SU-DHL-6 (cell line): ENCODE measurements at regions not wholly inside any gene's neighbourhood (a gene's known extent, or its start where the extent isn't known, plus 50 kb on each side); places are given as distances from the start of the nearest gene placed in this dataset.

Source experiments
- CTCF ChIP-seq: fragments of 200-600 bp; sonication (generic); IDR thresholded peaks from one replicate; pipeline ENCODE4 v1.5.1; 2017; ENCODE audit warnings: antibody characterized with exemption, mild to moderate bottlenecking, low read length, moderate library complexity; ENCODE audit not compliant: insufficient read depth, poor library complexity, severe bottlenecking
- EZH2phosphoT487 ChIP-seq: fragments of 200-600 bp; sonication (generic), shearing (Covaris generic); conservative IDR thresholded peaks from 2 replicates; pipeline ENCODE4 v1.6.1; 2018; ENCODE audit warnings: mild to moderate bottlenecking, antibody characterized with exemption, low read length, moderate library complexity, mixed read lengths

GRCh38 chr7:109121599-109122300, 552.1 kb downstream of the DNAJB9 start:
- TF ChIP-seq CTCF (no peak), EZH2phosphoT487 (no peak)
